GM12875 (cell line): ENCODE measurements at regions not wholly inside any gene's neighbourhood (a gene's known extent, or its start where the extent isn't known, plus 50 kb on each side); places are given as distances from the start of the nearest gene placed in this dataset.

Experiments used
- H3K4me3 ChIP-seq: one replicate; pipeline ENCODE4 v1.5.1; 2011; ENCODE audit warnings: low read depth, low read length, control low read depth
- TF ChIP-seq, protein P1 (sequence below): IDR thresholded peaks from 2 replicates; pipeline ENCODE4 v1.5.1; 2011; ENCODE audit warnings: low read depth, mild to moderate bottlenecking, control low read depth, inconsistent platforms, low read length, moderate library complexity, borderline replicate concordance; ENCODE audit not compliant: insufficient read depth

DNA sequence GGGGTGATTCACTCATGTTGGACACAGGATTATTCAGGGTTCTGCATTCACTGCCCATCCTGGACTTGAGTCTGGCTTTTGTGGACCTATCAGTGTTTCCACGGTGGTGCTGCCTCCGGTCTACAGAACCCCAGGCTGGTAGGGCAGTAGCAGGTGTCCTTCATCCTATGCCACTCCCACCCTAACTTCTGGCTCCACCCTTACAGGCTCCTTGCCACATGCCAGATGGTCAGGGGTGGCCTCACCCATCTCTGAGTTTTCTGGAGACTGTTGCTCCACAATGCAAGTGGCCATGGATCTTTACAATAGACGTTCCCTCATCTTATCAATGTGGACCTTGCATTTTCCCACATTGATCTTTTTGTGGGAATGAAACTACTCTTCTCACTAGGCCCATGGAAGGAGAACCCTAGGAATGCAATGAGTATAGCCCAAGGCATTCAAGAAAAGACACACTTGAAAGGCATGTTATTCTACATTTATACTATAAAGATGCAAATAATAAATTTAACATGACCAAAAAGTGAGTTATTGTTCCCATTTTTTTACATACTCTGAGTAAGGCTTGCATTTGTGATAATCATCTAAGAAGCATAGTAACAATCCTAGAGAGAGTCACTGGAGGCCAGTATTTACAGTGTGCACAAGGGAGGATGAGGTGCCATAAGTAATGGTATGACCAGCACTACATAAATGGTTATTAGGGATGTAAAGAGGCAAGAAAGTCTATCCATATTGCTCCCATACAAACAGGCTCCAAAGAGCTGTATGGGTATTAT is 57.4 kb upstream of the ADO start:
- no peak overlapping the region for H3K4me3 ChIP-seq
- TF ChIP-seq, protein P1, sequence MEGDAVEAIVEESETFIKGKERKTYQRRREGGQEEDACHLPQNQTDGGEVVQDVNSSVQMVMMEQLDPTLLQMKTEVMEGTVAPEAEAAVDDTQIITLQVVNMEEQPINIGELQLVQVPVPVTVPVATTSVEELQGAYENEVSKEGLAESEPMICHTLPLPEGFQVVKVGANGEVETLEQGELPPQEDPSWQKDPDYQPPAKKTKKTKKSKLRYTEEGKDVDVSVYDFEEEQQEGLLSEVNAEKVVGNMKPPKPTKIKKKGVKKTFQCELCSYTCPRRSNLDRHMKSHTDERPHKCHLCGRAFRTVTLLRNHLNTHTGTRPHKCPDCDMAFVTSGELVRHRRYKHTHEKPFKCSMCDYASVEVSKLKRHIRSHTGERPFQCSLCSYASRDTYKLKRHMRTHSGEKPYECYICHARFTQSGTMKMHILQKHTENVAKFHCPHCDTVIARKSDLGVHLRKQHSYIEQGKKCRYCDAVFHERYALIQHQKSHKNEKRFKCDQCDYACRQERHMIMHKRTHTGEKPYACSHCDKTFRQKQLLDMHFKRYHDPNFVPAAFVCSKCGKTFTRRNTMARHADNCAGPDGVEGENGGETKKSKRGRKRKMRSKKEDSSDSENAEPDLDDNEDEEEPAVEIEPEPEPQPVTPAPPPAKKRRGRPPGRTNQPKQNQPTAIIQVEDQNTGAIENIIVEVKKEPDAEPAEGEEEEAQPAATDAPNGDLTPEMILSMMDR: no peak

DNA sequence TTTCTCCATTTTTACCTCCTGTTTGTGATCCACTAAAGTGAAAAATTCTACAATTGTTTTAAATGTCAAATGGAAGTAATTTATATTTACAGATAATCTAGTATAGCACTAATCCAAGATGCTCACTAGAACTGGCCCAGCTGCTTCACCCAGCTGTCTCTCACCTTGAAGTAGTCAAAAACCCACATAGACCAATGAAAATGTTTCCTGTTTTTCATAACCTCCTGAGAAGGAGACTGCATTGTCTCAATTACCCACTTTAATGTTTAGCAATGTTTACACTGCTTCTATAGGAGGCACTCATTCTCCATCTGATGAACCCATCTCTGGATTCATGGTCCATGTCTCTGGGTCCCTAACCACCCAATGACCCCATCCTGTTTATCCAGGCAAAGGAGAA is 56.1 kb upstream of the ADO start:
- H3K4me3 ChIP-seq: no peak overlapping the region
- TF ChIP-seq, protein P1: no peak

GRCh38 chr10:62749093-62749683 is 55.3 kb upstream of the ADO start:
- H3K4me3 ChIP-seq: no peak overlapping the region
- TF ChIP-seq, protein P1: no peak
